Heart left ventricle (tissue), 16 donors: ENCODE measurements at regions not wholly inside any gene's neighbourhood (a gene's known extent, or its start where the extent isn't known, plus 50 kb on each side); places are given as distances from the start of the nearest gene placed in this dataset.
"Not testable (repeated sequence)": the region's sequence is repeated elsewhere in the genome, so short reads cannot be mapped to it uniquely, and the experiment has no call there.

ENCODE experiments used
- ATAC-seq, 4 donors: fragments of 200-7000 bp; cut with Tn5 transposase; one replicate each; pipeline ENCODE4 v1.9.1; 2020 to 2022; ENCODE audit warnings: moderate library complexity in 4 of 4, mild to moderate bottlenecking in 3 of 4, moderate number of reproducible peaks in 1 of 4
- DNase-seq, 5 donors: peaks; one replicate each; pipeline ENCODE4 v3.0.0-alpha.2; 2020
- H3K27ac ChIP-seq, 12 donors: fragments of 200-600 bp; sonication (generic) in 4 of 12; one replicate each; pipeline versions ENCODE4 v1.5.0 to v1.8.0; 2016 to 2022; ENCODE audit warnings: mild to moderate bottlenecking in 2 of 12
- H3K27me3 ChIP-seq, 9 donors: fragments of 200-600 bp; sonication (generic) in 2 of 9; one replicate each; pipeline versions ENCODE4 v1.5.1 to v1.8.0; 2016 to 2022; ENCODE audit warnings: mild to moderate bottlenecking in 3 of 9
- H3K36me3 ChIP-seq, 9 donors: fragments of 200-600 bp; sonication (generic) in 2 of 9; one replicate each; pipeline versions ENCODE4 v1.5.0 to v1.8.0; 2018 to 2022; ENCODE audit warnings: mild to moderate bottlenecking in 2 of 9
- H3K4me1 ChIP-seq, 12 donors: fragments of 200-600 bp; sonication (generic) in 4 of 12; one replicate each; pipeline versions ENCODE4 v1.5.0 to v1.8.0; 2016 to 2022; ENCODE audit warnings: mild to moderate bottlenecking in 3 of 12
- H3K4me3 ChIP-seq, 12 donors: fragments of 200-600 bp; sonication (generic) in 4 of 12; one replicate each; pipeline versions ENCODE4 v1.5.0 to v1.8.0; 2017 to 2022; ENCODE audit warnings: mild to moderate bottlenecking in 9 of 12, moderate library complexity in 4 of 12
- H3K9me3 ChIP-seq, 12 donors: fragments of 200-600 bp; sonication (generic) in 4 of 12; one replicate each; pipeline versions ENCODE4 v1.5.0 to v1.8.0; 2016 to 2022; ENCODE audit warnings: mild to moderate bottlenecking in 1 of 12
- POLR2A ChIP-seq, 2 donors: fragments of 450-650 bp; IDR thresholded peaks; one replicate each; pipeline ENCODE4 v1.6.1; 2017; ENCODE audit warnings: antibody characterized with exemption in 2 of 2, mild to moderate bottlenecking in 2 of 2, moderate library complexity in 2 of 2
- WGBS, 4 donors: extraction: QIAGEN DNeasy Blood & Tissue Kit in 2 of 4; methylation state at CpG; one replicate each; pipeline versions ENCODE4 v1.1.5 to v1.1.7; 2013 to 2018; 5-methylcytosine and 5-hydroxymethylcytosine counted together
- intact Hi-C, 10 donors: fragments of 100-400 bp; cut with DNase I; formaldehyde crosslinking; loops; one replicate each; pipeline versions ENCODE4 v1.11.1 to v1.14.2; 2022
- TF ChIP-seq, protein P1 (sequence below), 12 donors: fragments of 200-600 bp; sonication (generic) in 4 of 12; IDR thresholded peaks; one replicate each; pipeline versions ENCODE4 v1.5.0 to v1.8.0; 2018 to 2022; ENCODE audit warnings: antibody characterized with exemption in 12 of 12, mild to moderate bottlenecking in 5 of 12
- donor health status: ischemic (EF 13 %, LVEDD 7.1; RV severe dilation, severe dysfunction).
- donor health status: healthy with polysubstance abuse.
- donor health status: DM: no; HTN: yes; CAD: no.
- donor health status: DM: no; HTN: no; CAD: no.
- donor health status: ischemic (EF 25% LVEDD 6.9; RV normal size, moderate dysfunction).
- donor health status: ischemic (EF 25% LVEDD 5.7; RV mildly dilated, moderate dysfunction).
- donor health status: healthy.
- donor health status: DM: yes; HTN: yes; CAD: no.
- donor health status: ischemic (EF 35%, LVEDD 5.7; RV mildly dilated, moderate dysfunction).
- donor health status: nonischemic (EF 11% LVEDD 7.7; RV severe dilation, severe dysfunction).
- donor health status: DM: yes; HTN: yes; CAD: no.
- donor health status: PGD.
- donor health status: ischemic (EF 29% LVEDD 5.4; RV normal size, mild dysfunction).
- donor health status: nonischemic (EF 23%, LVEDD 6.1; RV moderate dilation, normal function).

DNA sequence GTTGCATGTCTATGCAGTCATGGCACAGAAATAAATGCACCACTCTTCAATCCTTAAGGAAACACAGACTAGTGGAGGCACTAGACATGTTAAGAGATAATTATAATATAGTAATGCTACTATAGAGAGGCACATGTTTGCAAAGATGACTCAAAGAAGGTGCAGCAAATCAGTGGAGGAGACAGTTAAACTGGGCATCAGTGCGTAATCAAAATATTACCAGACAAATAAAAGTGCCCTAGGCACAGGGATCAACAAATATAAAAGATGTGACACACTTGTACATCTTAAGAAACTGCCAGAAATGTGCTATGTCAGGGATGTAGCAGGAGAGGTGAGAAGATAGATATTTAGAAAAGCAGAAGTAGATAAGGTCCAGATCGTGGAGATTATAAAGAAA lies 642.1 kb downstream of the SLCO4C1 start:
- ATAC-seq: no peak
- no peak overlapping the region for H3K27ac ChIP-seq
- WGBS, 4 donors: 65 to 82% (median 69%) methylated on average over 2 of the region's 2 CpGs
- no peaks in the 10 kb centered on the region for H3K27me3 ChIP-seq
- no peak for DNase-seq
- no peaks in the 10 kb centered on the region for H3K36me3 ChIP-seq
- TF ChIP-seq, protein P1, sequence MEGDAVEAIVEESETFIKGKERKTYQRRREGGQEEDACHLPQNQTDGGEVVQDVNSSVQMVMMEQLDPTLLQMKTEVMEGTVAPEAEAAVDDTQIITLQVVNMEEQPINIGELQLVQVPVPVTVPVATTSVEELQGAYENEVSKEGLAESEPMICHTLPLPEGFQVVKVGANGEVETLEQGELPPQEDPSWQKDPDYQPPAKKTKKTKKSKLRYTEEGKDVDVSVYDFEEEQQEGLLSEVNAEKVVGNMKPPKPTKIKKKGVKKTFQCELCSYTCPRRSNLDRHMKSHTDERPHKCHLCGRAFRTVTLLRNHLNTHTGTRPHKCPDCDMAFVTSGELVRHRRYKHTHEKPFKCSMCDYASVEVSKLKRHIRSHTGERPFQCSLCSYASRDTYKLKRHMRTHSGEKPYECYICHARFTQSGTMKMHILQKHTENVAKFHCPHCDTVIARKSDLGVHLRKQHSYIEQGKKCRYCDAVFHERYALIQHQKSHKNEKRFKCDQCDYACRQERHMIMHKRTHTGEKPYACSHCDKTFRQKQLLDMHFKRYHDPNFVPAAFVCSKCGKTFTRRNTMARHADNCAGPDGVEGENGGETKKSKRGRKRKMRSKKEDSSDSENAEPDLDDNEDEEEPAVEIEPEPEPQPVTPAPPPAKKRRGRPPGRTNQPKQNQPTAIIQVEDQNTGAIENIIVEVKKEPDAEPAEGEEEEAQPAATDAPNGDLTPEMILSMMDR (IDR thresholded peaks at IDR 0.05): no peak
- no peak for TF ChIP-seq POLR2A (IDR thresholded peaks at IDR 0.05)
- intact Hi-C loops: no loop called here
- H3K4me3 ChIP-seq: no peak overlapping the region
- H3K4me1 ChIP-seq: no peaks in the 10 kb centered on the region
- H3K9me3 ChIP-seq: no peaks in the 10 kb centered on the region

- WGBS, 4 donors: 71 to 80% (median 75%) methylated on average over 2 of the region's 2 CpGs
- TF ChIP-seq POLR2A (IDR thresholded peaks at IDR 0.05): no peak
- TF ChIP-seq, protein P1 (IDR thresholded peaks at IDR 0.05): no peak
Observed at GRCh38 chr5:101647861-101648260, 648.2 kb downstream of the SLCO4C1 start.

DNA sequence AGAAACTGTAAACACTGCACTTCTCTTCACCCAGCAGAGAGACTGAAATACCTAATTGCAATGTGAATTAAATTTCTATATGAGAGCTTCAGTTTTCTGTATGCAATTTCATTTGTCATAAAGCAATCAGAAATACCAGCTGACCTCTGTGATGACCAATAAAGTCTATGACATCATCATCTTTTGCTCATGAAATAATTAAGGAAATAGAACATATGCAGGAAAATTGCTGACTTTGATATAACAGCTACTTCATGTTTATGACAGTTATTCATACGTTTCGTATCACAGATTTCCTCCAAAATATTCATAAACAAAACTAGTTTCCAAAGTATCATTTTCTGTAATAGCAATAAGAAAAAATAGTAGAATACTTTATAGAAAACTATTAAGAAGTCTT lies 652.3 kb downstream of the SLCO4C1 start:
- WGBS, 4 donors: 54 to 85% (median 83%) methylated on average over 2 of the region's 2 CpGs
- no peak overlapping the region for H3K4me3 ChIP-seq
- H3K4me1 ChIP-seq: no peaks in the 10 kb centered on the region
- intact Hi-C loops: no loop called here
- no peaks in the 10 kb centered on the region for H3K36me3 ChIP-seq
- no peak overlapping the region for H3K27ac ChIP-seq
- no peaks in the 10 kb centered on the region for H3K9me3 ChIP-seq
- H3K27me3 ChIP-seq: no peaks in the 10 kb centered on the region
- TF ChIP-seq, protein P1 (IDR thresholded peaks at IDR 0.05): no peak
- TF ChIP-seq POLR2A (IDR thresholded peaks at IDR 0.05): no peak
- ATAC-seq (no peak), DNase-seq (no peak)

More at GRCh38 chr5:101647861-101648260, 648.2 kb downstream of the SLCO4C1 start:
- Histone ChIP-seq H3K4me1 (no peaks in the 10 kb centered on the region), H3K27ac (no peak overlapping the region), H3K36me3 (no peaks in the 10 kb centered on the region), H3K9me3 (no peaks in the 10 kb centered on the region), H3K4me3 (no peak overlapping the region), H3K27me3 (no peaks in the 10 kb centered on the region)
- DNase-seq: no peak
- intact Hi-C loops: no loop called here
- no peak for ATAC-seq

GRCh38 chr5:101637599-101637998 lies 658.5 kb downstream of the SLCO4C1 start:
- 69 to 76% (median 72%) methylated on average over 2 of the region's 2 CpGs for WGBS, 4 donors
- ATAC-seq (no peak), DNase-seq (no peak)
- Histone ChIP-seq H3K9me3 (peaks cover 0 to under 1% (median 0%) of the 10 kb centered on the region in 12 donors), H3K36me3 (no peaks in the 10 kb centered on the region), H3K27ac (no peak overlapping the region), H3K4me3 (no peak overlapping the region), H3K27me3 (no peaks in the 10 kb centered on the region), H3K4me1 (no peaks in the 10 kb centered on the region)
- TF ChIP-seq POLR2A (IDR thresholded peaks at IDR 0.05): no peak
- TF ChIP-seq, protein P1 (IDR thresholded peaks at IDR 0.05): no peak
- intact Hi-C loops: no loop called here

GRCh38 chr5:101627770-101628169 lies 668.3 kb downstream of the SLCO4C1 start:
- WGBS, 4 donors: 19 to 28% (median 25%) methylated on average over 2 of the region's 2 CpGs
- H3K36me3 ChIP-seq, H3K27ac ChIP-seq, intact Hi-C loops, H3K4me1 ChIP-seq, H3K9me3 ChIP-seq, ATAC-seq, H3K27me3 ChIP-seq, DNase-seq, H3K4me3 ChIP-seq: not testable (repeated sequence)
